HG03354 (cell line): ENCODE measurements at regions not wholly inside any gene's neighbourhood (a gene's known extent, or its start where the extent isn't known, plus 50 kb on each side); places are given as distances from the start of the nearest gene placed in this dataset.
"Not testable (repeated sequence)": the region's sequence is repeated elsewhere in the genome, so short reads cannot be mapped to it uniquely, and the experiment has no call there.

ENCODE experiments used
- ATAC-seq: cut with Tn5 transposase; IDR thresholded peaks from one replicate; pipeline ENCODE4 v1.9.1; 2021; ENCODE audit warnings: mild to moderate bottlenecking; ENCODE audit not compliant: unreplicated experiment, poor library complexity, severe bottlenecking

DNA sequence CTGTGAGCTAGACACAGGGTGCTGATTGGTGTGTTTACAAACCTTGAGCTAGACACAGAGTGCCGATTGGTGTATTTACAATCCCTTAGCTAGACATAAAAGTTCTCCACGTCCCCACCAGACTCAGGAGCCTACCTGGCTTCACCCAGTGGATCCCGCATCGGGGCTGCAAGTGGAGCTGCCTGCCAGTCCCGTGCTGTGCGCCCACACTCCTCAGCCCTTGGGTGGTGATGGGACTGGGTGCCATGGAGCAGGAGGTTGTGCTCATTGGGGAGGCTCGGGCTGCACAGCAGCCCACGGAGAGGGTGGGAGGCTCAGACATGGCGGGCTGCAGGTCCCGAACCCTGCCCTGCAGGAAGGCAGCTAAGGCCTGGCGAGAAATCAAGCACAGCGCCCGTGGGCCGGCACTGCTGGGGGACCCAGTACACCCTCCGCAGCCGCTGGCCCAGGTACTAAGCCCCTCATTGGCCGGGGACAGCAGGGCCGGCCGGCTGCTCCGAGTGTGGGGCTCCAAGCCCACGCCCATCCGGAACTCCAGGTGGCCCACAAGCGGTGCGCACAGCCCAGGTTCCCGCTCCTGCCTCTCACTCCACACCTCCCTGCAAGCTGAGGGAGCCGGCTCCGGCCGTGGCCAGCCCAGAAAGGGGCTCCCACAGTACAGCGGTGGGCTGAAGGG lies 158.6 kb downstream of the SPIN4 start:
- not testable (repeated sequence) for ATAC-seq

DNA sequence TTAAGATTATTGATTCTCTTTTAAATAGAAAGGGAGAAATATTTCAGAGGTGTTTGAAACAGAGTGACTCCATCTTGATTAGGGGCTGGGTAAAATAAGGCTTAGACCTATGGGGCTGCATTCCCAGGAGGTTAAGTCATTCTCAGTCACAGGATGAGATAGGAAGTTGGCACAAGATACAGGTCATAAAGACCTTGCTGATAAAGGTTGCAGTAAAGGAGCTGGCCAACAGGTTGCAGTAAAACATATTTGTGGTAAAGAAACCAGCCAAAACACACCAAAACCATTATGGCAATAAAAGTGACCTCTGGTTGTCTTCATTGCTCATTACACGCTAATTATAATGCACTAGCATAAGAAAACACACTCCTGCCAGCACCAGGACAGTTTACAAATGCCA lies 165.0 kb downstream of the SPIN4 start:
- no peak for ATAC-seq

- ATAC-seq, result not testable (repeated sequence)
Observed at GRCh38 chrX:63179852-63180251, 171.3 kb downstream of the SPIN4 start.

GRCh38 chrX:63176578-63176977 lies 174.6 kb downstream of the SPIN4 start:
- ATAC-seq, result not testable (repeated sequence)

DNA sequence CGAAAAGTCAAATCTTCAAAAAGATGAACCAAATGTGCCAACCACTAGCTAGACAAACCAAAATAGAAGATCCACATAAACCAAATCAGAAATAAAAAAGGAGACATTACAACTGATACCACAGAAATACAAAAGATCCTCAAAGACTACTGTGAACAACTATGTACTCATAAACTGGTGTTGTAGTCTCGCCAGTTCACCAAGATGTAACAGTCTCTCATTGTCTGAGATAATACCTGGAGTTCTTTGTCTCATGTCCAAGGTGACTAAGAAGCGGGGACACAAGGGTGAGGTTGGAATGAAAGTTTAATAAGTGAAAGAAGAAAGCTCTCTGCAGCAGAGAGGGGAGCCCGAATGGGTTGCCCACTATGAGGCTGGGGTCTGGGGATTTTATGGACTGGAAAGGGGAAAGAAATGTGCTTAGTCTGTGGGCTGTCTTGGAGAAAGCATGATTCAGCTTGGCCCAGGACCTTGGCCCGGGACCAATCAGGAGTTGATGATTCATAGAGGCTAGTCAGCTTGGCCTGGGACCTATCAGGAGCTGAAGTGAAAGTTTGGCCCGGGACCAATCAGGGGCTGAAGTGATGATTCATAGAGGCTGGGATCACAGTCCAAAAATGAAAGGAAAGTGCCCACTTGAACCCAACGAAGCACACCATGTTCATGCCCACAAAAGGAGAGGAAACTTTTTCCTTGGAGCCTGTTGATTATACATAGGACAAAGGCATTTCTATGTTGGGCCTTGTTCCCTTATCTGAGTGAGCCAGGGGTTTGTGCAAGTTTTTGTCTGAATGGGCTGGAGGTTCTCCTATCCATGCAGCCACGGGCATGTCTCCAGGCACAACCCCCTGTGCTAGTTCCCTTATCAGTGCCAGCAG lies 177.1 kb downstream of the SPIN4 start:
- ATAC-seq, result not testable (repeated sequence)

DNA sequence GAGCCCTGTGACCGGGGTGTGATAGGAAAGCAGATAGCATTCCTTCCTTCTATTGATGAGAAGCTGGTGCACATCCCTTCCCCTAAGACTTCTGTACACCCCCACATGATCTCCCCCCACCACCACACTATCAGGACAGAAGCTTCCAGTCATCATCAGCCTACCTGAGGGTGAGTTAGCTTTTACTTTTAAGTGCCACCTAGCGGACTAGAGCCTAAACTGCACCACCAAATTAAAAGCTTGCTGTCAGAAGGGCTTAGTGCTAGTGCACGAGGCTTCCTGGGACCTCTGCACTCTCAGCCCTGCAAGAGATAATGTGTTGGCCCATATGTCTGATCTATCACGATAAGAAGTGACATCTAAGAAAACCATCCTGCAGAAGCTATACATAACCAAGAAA lies 181.7 kb downstream of the SPIN4 start:
- peak; percentile 84 for ATAC-seq

- peak; percentile 50 for ATAC-seq
Observed at GRCh38 chrX:63168949-63169348, 182.2 kb downstream of the SPIN4 start.

DNA sequence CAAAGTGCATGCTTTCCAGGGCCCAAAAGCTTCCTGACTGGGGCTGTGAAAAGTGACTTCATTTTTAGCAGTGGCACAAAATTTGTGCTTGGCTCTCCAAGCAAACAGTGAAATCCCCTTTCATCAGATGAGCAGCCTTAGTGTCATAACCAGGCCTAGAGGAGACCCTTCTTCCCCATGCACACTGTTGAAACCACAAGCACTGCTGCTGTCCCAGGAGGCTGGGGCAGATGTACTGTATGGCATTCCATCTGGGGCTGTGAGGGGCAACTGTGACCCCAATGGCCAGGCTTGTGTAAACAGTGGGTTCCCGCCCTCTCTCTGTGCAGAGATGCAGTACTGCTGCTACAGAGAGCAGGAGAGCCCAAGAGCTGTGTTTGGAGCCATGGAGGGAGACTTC lies 184.1 kb downstream of the SPIN4 start:
- ATAC-seq, result not testable (repeated sequence)

- not testable (repeated sequence) for ATAC-seq
Observed at GRCh38 chrX:63160994-63161393, 190.1 kb downstream of the SPIN4 start.

- not testable (repeated sequence) for ATAC-seq
Observed at GRCh38 chrX:63160340-63160739, 190.8 kb downstream of the SPIN4 start.

- not testable (repeated sequence) for ATAC-seq
Observed at GRCh38 chrX:63145526-63145925, 205.6 kb downstream of the SPIN4 start.

DNA sequence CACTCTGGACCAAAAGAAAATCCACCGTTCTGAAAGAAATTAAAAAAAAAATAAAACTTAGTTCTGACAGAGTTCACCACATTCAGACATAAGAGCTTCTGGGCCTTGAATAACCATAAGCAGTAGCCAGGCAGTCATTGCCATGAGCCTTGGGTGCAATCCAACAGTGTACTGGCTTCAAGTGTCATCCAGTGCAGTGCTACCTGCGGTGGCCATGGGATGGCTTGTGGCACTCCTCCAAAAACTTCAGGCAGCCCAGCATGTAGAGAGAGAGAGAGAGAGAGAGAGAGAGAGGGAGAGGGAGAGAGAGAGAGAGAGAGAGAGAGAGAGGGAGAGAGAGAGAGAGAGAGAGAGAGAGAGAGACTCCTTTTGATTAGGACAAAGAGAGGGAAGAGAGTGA lies 208.5 kb downstream of the SPIN4 start:
- not testable (repeated sequence) for ATAC-seq

- not testable (repeated sequence) for ATAC-seq
Observed at GRCh38 chrX:63135859-63136258, 215.3 kb downstream of the SPIN4 start.

- peak; percentile 92 for ATAC-seq
Observed at GRCh38 chrX:63128509-63128908, 222.6 kb downstream of the SPIN4 start.

- ATAC-seq, result no peak
Observed at GRCh38 chrX:63115196-63115595, 235.9 kb downstream of the SPIN4 start.

DNA sequence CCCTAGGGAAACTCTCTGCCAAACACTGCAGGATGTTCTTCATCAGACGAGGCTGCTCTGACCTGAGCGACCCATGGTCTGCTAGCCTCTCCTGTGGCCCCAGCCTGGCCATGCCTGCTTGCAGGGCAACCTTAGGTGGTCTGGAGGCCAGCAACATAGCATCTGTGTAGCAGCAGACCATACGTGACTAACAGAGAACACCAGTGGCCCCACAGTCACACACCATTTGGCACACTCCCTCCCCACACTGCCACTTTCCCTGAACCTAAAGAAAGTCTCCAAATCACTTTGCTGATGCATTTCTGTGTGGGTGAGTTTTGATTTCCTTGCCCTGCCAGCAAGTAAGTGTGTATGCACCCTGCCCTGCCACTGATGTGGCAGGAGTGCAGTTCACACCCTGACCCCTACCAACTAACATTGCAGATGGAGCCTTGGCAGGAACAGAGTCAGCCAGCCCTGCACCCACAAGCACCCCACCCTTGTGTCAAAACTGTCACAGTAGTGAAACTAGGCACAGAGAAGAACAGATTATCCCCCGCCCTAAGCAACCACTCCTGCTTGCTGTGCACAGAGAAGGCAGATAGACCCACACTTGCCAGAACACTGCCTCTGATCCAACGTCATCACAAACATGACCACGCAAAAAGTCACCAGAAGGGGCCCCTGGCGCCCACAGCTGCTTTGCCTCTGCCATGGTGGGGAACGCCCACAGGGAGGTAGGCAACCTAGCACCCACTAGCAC lies 249.1 kb downstream of the SPIN4 start:
- ATAC-seq, result no peak

DNA sequence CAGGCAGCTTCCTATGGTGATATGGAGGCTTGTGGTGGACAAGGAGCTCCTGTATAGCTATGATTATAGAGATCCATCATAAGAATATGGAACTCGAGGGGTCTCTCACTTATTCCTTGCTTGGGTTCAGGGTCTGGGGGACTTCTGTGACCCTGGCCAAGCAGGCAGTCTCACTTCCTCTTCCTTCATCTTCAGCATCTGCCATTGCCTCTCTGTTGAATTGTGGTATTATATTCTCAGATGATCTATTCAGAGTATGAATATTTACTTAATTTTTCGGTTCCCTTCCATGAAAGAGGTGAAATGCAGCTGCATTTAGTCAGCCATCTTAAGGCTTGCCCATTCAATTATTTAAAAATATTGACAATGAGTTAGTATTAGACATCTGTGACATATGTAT lies 292.9 kb downstream of the SPIN4 start:
- ATAC-seq, result no peak

GRCh38 chrX:63050225-63050624 lies 300.9 kb downstream of the SPIN4 start:
- peak; percentile 43 for ATAC-seq

DNA sequence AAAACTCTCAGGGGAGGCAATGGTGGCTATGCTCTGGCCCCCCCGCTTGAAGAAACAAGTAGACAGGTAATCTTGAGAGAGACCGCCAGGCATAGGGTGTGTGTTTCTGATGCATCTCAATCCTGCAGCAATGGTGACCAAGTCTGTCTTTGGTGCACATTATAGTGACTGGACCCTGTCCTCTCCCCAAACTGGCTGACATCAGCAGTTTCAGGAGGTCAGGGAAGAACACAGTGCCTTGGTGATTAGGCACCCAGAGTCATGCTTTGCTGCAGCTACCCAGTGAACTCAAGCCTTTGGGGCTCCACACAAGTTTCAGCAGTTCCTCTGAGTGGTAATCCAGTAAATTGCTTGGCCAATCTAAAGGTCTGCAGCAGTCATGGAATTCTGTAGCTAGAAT lies 318.3 kb downstream of the SPIN4 start:
- ATAC-seq, result no peak

GRCh38 chrX:63013549-63013948 lies 337.6 kb downstream of the SPIN4 start:
- ATAC-seq, result no peak
